NB4 (cell line): ENCODE measurements at regions not wholly inside any gene's neighbourhood (a gene's known extent, or its start where the extent isn't known, plus 50 kb on each side); places are given as distances from the start of the nearest gene placed in this dataset.

ENCODE experiments used
- DNase-seq: peaks from one replicate; pipeline ENCODE4 v3.0.0; 2010; ENCODE audit warnings: low read depth
- H3K4me3 ChIP-seq: one replicate; pipeline ENCODE4 v1.5.1; 2011; ENCODE audit warnings: mild to moderate bottlenecking, low read depth, low read length, moderate library complexity
- CTCF ChIP-seq: IDR thresholded peaks from one replicate; pipeline ENCODE4 v1.5.1; 2012; ENCODE audit warnings: low read depth, low read length
- MYC ChIP-seq: IDR thresholded peaks from 2 replicates; pipeline ENCODE4 v1.6.1; 2011; ENCODE audit warnings: low read depth, low read length
- POLR2A ChIP-seq: IDR thresholded peaks from 2 replicates; pipeline ENCODE4 v1.6.1; 2011; ENCODE audit warnings: mild to moderate bottlenecking; ENCODE audit not compliant: insufficient read length; ENCODE audit errors: extremely low read depth
- TF ChIP-seq, protein P1 (sequence below): IDR thresholded peaks from 2 replicates; pipeline ENCODE4 v1.6.1; 2011; ENCODE audit warnings: low read depth, low read length

- no peak for DNase-seq
- no peak overlapping the region for H3K4me3 ChIP-seq
Observed at GRCh38 chr2:177326591-177326990, 62.1 kb upstream of the NFE2L2 start.

GRCh38 chr2:177327009-177327408, 62.5 kb upstream of the NFE2L2 start:
- TF ChIP-seq, protein P1, sequence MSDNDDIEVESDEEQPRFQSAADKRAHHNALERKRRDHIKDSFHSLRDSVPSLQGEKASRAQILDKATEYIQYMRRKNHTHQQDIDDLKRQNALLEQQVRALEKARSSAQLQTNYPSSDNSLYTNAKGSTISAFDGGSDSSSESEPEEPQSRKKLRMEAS = no peak
- no peak for TF ChIP-seq CTCF
- no peak for TF ChIP-seq POLR2A
- no peak for TF ChIP-seq MYC
- DNase-seq = no peak
- H3K4me3 ChIP-seq = no peak overlapping the region

More at GRCh38 chr2:177326591-177326990, 62.1 kb upstream of the NFE2L2 start:
- TF ChIP-seq, protein P1 = no peak
- TF ChIP-seq CTCF = no peak
- no peak for TF ChIP-seq MYC
- no peak for TF ChIP-seq POLR2A

- TF ChIP-seq MYC = no peak
- TF ChIP-seq POLR2A = no peak
- TF ChIP-seq, protein P1 = no peak
- no peak for TF ChIP-seq CTCF
- DNase-seq = no peak
- H3K4me3 ChIP-seq = no peak overlapping the region
Observed at GRCh38 chr2:177328056-177328455, 63.5 kb upstream of the NFE2L2 start.

GRCh38 chr2:177329064-177329463, 63.5 kb upstream of the AGPS start:
- no peak overlapping the region for H3K4me3 ChIP-seq
- DNase-seq = no peak
- no peak for TF ChIP-seq CTCF
- TF ChIP-seq, protein P1 = no peak
- no peak for TF ChIP-seq MYC
- TF ChIP-seq POLR2A = no peak

DNA sequence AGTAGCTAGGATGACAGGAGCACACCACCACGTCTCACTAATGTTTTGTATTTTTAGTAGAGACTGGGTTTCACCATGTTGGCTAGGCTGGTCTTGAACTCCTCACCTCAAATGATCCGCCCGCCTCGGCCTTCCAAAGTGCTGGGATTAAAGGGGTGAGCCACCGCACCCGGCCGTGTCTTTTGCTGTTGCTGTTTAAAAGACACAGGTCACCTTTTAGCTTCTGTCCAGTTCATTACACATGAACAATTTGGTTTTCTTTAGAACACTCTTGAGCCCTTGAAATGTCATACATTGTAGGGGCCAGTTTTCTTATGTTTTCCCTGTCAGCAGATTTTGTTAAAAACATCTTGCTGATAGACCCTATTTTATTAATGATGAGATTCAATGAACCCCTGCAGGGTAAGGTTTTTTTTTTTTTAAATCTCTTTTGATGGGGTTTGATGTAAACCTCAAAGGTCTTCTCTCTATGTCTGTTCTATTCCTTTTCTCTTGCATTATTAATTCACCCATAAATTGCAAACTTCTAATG, 61.0 kb upstream of the AGPS start:
- TF ChIP-seq, protein P1 = no peak
- TF ChIP-seq POLR2A = no peak
- no peak for TF ChIP-seq MYC
- no peak for TF ChIP-seq CTCF
- H3K4me3 ChIP-seq = no peak overlapping the region
- DNase-seq = no peak
